ENCODE measurements at regions not wholly inside any gene's neighbourhood (a gene's known extent, or its start where the extent isn't known, plus 50 kb on each side); places are given as distances from the start of the nearest gene placed in this dataset.

- no peak for ATAC-seq
- TF ChIP-seq, protein P1, sequence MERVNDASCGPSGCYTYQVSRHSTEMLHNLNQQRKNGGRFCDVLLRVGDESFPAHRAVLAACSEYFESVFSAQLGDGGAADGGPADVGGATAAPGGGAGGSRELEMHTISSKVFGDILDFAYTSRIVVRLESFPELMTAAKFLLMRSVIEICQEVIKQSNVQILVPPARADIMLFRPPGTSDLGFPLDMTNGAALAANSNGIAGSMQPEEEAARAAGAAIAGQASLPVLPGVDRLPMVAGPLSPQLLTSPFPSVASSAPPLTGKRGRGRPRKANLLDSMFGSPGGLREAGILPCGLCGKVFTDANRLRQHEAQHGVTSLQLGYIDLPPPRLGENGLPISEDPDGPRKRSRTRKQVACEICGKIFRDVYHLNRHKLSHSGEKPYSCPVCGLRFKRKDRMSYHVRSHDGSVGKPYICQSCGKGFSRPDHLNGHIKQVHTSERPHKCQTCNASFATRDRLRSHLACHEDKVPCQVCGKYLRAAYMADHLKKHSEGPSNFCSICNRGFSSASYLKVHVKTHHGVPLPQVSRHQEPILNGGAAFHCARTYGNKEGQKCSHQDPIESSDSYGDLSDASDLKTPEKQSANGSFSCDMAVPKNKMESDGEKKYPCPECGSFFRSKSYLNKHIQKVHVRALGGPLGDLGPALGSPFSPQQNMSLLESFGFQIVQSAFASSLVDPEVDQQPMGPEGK (CRISPR knock-in tag; IDR thresholded peaks at IDR 0.05; ENCODE audit: borderline replicate concordance) = no peak
- TF ChIP-seq ZC3H10 (CRISPR knock-in tag; IDR thresholded peaks at IDR 0.05) = no peak
- TF ChIP-seq CSDC2 (CRISPR knock-in tag; IDR thresholded peaks at IDR 0.05) = no peak
- TF ChIP-seq TOX (CRISPR knock-in tag; IDR thresholded peaks at IDR 0.05; ENCODE audit: borderline replicate concordance) = no peak
- no peak for TF ChIP-seq CSRNP3 (CRISPR knock-in tag; IDR thresholded peaks at IDR 0.05)
- no peak for TF ChIP-seq ARNTL (CRISPR knock-in tag; IDR thresholded peaks at IDR 0.05; ENCODE audit: borderline replicate concordance, low read depth)
- no peak for TF ChIP-seq OSR1 (CRISPR knock-in tag; IDR thresholded peaks at IDR 0.05)
- no peak for TF ChIP-seq ZNF8 (CRISPR knock-in tag; IDR thresholded peaks at IDR 0.05)
- no peak for TF ChIP-seq ISL1 (CRISPR knock-in tag; IDR thresholded peaks at IDR 0.05)
- no peak for TF ChIP-seq ZFP30 (CRISPR knock-in tag; IDR thresholded peaks at IDR 0.05)
- no peak for TF ChIP-seq PPARA (CRISPR knock-in tag; IDR thresholded peaks at IDR 0.05; ENCODE audit: borderline replicate concordance)
- no peak for TF ChIP-seq ZNF565 (CRISPR knock-in tag; conservative IDR thresholded peaks at IDR 0.05; ENCODE audit: low read depth)
- TF ChIP-seq ESRRG (CRISPR knock-in tag; IDR thresholded peaks at IDR 0.05) = no peak
- no peak for TF ChIP-seq CREB5 (CRISPR knock-in tag; IDR thresholded peaks at IDR 0.05; ENCODE audit: low read depth)
- TF ChIP-seq, protein P2, sequence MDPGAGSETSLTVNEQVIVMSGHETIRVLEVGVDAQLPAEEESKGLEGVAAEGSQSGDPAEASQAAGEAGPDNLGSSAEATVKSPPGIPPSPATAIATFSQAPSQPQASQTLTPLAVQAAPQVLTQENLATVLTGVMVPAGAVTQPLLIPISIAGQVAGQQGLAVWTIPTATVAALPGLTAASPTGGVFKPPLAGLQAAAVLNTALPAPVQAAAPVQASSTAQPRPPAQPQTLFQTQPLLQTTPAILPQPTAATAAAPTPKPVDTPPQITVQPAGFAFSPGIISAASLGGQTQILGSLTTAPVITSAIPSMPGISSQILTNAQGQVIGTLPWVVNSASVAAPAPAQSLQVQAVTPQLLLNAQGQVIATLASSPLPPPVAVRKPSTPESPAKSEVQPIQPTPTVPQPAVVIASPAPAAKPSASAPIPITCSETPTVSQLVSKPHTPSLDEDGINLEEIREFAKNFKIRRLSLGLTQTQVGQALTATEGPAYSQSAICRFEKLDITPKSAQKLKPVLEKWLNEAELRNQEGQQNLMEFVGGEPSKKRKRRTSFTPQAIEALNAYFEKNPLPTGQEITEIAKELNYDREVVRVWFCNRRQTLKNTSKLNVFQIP (CRISPR knock-in tag; IDR thresholded peaks at IDR 0.05; ENCODE audit: borderline replicate concordance, low read depth) = no peak
- TF ChIP-seq SNAI2 (CRISPR knock-in tag; IDR thresholded peaks at IDR 0.05) = no peak
- TF ChIP-seq, protein P3, sequence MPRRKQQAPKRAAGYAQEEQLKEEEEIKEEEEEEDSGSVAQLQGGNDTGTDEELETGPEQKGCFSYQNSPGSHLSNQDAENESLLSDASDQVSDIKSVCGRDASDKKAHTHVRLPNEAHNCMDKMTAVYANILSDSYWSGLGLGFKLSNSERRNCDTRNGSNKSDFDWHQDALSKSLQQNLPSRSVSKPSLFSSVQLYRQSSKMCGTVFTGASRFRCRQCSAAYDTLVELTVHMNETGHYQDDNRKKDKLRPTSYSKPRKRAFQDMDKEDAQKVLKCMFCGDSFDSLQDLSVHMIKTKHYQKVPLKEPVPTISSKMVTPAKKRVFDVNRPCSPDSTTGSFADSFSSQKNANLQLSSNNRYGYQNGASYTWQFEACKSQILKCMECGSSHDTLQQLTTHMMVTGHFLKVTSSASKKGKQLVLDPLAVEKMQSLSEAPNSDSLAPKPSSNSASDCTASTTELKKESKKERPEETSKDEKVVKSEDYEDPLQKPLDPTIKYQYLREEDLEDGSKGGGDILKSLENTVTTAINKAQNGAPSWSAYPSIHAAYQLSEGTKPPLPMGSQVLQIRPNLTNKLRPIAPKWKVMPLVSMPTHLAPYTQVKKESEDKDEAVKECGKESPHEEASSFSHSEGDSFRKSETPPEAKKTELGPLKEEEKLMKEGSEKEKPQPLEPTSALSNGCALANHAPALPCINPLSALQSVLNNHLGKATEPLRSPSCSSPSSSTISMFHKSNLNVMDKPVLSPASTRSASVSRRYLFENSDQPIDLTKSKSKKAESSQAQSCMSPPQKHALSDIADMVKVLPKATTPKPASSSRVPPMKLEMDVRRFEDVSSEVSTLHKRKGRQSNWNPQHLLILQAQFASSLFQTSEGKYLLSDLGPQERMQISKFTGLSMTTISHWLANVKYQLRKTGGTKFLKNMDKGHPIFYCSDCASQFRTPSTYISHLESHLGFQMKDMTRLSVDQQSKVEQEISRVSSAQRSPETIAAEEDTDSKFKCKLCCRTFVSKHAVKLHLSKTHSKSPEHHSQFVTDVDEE (CRISPR knock-in tag; IDR thresholded peaks at IDR 0.05) = no peak
- no peak for TF ChIP-seq ZNF70 (CRISPR knock-in tag; IDR thresholded peaks at IDR 0.05)
- TF ChIP-seq ZFP3 (CRISPR knock-in tag; IDR thresholded peaks at IDR 0.05) = no peak
These were observed 251.8 kb upstream of the BLID start for GRCh38 chr11:122367809-122368231.

DNA sequence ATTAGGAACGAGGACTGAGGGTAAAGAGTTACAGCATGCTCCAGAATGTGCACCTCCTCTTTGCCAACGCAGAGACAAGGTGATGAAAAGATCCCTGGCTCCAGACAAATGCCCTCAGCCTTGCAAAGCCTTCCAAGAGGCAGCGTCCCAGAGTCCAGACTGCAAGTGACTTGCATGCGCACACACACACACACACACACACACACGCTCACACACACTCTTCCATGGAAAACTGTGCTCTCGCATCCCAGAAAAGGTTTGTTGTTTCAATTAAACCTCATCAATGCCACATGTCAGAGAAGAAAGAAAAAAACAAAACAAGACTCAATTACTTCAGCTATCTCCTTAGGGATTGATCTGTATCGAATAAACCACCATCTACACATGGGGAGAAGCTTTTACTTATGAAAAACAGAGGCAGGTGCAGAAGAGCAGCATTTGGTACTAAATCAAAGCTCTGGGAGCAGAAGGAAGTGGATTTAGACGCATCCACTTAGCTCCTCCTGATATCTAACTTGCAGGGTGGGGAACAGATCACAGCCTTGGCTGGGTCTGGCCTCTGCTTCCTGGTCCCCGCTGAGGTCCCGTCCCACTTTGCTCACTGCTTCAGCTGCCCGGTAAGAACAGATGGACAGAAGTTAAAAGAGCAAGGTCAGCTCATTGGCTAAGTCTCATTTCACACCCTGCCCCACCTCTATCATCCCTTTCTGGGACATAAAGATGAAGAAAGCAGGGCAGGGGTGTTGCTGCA is 249.8 kb upstream of the BLID start:
- ATAC-seq = no peak
- TF ChIP-seq ZNF8 (CRISPR knock-in tag; IDR thresholded peaks at IDR 0.05) = no peak
- peak; percentile 33; the same call in 1 of the 2 replicates for TF ChIP-seq TCF4 (CRISPR knock-in tag; IDR thresholded peaks at IDR 0.05; ENCODE audit: borderline replicate concordance)

- TF ChIP-seq ZC3H10 (CRISPR knock-in tag; IDR thresholded peaks at IDR 0.05) = no peak
- no peak for TF ChIP-seq SNAI2 (CRISPR knock-in tag; IDR thresholded peaks at IDR 0.05)
- TF ChIP-seq ARNTL (CRISPR knock-in tag; IDR thresholded peaks at IDR 0.05; ENCODE audit: borderline replicate concordance, low read depth) = no peak
- TF ChIP-seq ZNF8 (CRISPR knock-in tag; IDR thresholded peaks at IDR 0.05) = no peak
- no peak for ATAC-seq
These were observed 247.3 kb upstream of the BLID start for GRCh38 chr11:122363296-122363695.

Measured in SK-N-SH treated with all-trans-retinoic acid at 6 μM for 48 hours (cell line).